ENCODE measurements at regions not wholly inside any gene's neighbourhood (a gene's known extent, or its start where the extent isn't known, plus 50 kb on each side); places are given as distances from the start of the nearest gene placed in this dataset.

- TF ChIP-seq CTCF (IDR thresholded peaks at IDR 0.05) (no peak), EZH2 (IDR thresholded peaks at IDR 0.05) (no peak)
These were observed 108.2 kb upstream of the SLC35F3 start for GRCh38 chr1:233796146-233796783.

All from neural progenitor cell (in vitro differentiated cells).